ENCODE measurements at regions not wholly inside any gene's neighbourhood (a gene's known extent, or its start where the extent isn't known, plus 50 kb on each side); places are given as distances from the start of the nearest gene placed in this dataset.

DNA sequence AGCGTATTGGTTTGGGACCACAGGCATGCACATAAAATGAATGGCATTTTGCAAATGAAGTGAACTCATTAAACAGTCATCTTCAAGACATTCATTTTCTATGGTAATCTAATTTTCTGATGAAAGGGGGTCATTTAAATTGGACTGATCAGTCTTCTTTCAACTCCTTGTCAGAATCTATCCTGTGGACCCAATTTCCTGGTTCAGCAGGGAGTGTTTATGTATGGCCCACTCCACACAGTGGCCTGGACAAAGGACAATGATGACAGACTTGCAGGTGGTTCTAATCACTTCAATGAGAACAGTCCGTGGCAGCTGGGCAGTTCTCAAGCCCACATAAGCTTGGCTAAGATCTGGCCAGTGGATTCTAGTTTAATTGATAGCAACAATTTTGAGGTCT is 448.1 kb downstream of the DCDC2C start:
- TF ChIP-seq CTCF (IDR thresholded peaks at IDR 0.05), result no peak
- TF ChIP-seq EZH2phosphoT487 (IDR thresholded peaks at IDR 0.05), result no peak
- TF ChIP-seq EZH2 (IDR thresholded peaks at IDR 0.05), result no peak

All from neural progenitor cell (in vitro differentiated cells).